ENCODE measurements at regions not wholly inside any gene's neighbourhood (a gene's known extent, or its start where the extent isn't known, plus 50 kb on each side); places are given as distances from the start of the nearest gene placed in this dataset.
"Not testable (repeated sequence)": the region's sequence is repeated elsewhere in the genome, so short reads cannot be mapped to it uniquely, and the experiment has no call there.

DNA sequence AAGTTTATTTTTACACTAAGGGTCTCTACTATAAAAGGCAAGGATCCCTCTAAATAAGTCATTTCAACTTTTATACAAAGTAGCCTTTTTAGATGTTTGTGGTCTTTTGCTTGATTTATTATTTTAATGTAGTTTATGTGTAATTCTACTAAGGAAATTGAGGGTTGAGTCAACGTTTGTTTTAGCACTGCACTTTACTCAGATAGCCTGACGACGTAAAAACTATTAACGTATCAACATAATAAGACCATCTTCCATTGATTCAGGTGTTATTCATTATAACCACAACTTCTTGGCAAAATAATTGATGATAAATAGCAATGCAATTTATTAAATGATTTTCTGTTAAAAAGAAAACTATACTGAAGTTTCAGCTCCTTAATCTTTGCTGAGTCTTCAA, 1103.6 kb upstream of the ACVR2A start:
- no peak for DNase-seq

- no peak for DNase-seq
Measured at GRCh38 chr2:146734821-146735190, 1110.0 kb upstream of the ACVR2A start.

- peak; percentile 7 to 47 (median 22) for DNase-seq
Measured at GRCh38 chr2:146734042-146734820, 1110.6 kb upstream of the ACVR2A start.

GRCh38 chr2:146730882-146731281, 1113.9 kb upstream of the ACVR2A start:
- no peak for DNase-seq

DNA sequence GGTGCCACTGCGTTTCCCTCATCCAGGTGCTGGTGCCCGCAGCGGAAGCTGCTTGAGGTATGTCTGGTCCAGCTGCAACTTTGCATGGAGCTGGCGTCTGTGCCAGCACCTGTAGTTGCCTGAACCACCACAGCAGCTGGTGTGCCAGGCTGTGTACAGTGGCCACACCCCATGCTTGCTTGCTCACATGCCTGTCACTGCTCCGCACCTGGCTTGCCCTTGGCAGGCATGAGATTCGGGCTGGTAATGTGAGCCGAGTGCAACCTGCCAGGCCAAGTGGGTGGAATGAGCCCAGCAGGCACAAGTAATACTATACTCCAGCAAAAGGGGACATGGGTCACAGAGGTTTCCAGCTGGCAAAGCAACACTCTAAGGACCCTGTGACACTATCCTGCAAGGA, 1123.3 kb upstream of the ACVR2A start:
- no peak for DNase-seq

GRCh38 chr2:146720170-146720569, 1124.7 kb upstream of the ACVR2A start:
- DNase-seq, result no peak

DNA sequence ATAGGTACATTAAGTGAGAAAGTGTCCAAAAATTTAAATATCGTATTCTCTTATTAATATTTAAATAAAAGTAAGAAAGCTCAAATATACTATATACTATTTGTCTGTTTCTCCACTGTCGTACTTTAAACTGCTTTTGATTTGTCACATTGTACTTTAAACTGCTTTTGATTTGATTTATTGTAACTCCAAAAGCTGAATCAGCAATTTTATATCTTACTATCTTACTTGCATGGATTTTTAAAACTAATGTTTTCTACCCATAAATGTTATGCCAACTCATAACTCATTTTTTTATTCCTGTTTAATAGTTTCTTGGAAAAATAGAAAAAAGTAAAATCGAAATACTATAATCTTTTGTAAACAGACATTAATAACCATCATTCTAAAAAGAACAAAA, 1128.2 kb upstream of the ACVR2A start:
- no peak for DNase-seq

DNA sequence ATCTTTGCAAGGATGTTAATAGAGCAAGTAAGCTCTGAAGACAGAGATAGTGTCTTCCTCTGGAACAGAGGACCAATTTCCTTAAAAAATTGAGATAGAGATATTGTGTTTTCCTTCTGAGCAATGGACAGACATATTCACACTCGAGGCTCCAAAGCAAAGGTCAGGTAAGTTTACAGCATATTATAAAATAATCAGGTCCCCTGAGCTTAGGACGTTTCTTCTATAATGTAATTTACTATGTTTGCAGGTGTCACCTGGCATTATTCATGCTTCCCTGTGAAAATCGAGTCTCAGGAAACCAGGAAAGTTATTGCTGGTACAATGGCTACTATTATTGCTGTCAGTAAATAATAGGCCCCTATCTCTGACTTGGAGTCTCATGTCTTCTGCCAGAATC, 1135.8 kb upstream of the ACVR2A start:
- no peak for DNase-seq

GRCh38 chr2:146701183-146701582, 1143.6 kb upstream of the ACVR2A start:
- DNase-seq, result no peak

DNA sequence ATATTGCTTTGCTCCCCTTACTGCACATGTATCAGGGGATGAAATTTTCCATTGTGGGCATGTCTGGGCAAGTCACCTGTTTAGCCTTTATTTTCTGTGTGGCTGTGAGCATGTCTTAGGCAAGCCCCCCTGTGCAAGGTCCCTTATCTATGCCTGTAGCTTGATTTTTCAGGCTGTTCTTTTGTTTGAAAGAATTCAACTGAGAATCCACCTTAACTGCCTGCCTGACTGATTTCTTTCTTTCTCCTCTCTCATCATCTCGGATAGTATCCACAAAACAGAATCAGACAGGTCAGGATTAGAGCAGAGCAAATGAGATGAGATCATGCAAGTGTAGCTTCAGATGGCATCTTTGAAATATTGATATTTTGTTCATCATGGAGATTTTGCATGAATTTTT, 1147.5 kb upstream of the ACVR2A start:
- no peak for DNase-seq

GRCh38 chr2:146696787-146697186, 1148.0 kb upstream of the ACVR2A start:
- DNase-seq, result not testable (repeated sequence)

- no peak for DNase-seq
Measured at GRCh38 chr2:146681991-146682390, 1162.8 kb upstream of the ACVR2A start.

DNA sequence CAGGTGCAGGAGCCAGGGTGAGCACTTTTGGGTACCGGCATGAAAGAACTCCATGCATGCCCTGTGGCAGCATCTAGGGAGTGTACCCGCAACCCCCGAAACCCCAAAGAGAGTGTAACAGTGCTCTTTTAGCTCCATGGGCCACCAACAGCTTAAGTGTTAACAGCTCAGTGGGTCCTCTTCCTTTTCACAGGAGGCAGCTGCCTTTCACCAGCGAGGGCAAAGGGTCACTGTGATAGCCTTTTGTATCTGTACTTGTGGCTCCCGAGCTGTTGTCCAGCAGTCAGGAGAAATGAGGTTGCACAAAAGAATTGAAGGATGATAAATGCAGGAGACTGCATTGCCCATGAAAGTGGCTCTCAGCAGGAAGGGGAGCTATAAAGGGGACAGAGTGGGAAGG, 1166.3 kb upstream of the ACVR2A start:
- no peak for DNase-seq

- no peak for DNase-seq
Measured at GRCh38 chr2:146677280-146677679, 1167.5 kb upstream of the ACVR2A start.

DNA sequence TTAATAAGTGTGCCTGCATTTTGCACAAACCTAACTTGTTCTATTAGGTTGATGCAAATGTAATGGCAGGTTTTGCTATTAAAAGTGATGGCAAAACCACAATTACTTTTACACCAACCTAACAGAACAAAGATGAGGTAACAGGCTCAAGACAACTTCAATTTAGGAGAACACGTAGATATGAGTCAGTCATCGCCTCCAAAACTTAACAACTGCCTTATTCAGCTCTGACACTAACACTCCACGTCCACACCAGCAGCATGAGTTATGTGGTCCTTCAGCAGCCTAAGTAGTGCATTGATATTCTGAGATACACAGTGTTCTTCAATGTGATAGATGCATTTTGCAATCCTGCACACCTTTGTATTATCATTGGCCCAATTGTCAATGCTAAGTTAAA, 1175.1 kb upstream of the ACVR2A start:
- no peak for DNase-seq

DNA sequence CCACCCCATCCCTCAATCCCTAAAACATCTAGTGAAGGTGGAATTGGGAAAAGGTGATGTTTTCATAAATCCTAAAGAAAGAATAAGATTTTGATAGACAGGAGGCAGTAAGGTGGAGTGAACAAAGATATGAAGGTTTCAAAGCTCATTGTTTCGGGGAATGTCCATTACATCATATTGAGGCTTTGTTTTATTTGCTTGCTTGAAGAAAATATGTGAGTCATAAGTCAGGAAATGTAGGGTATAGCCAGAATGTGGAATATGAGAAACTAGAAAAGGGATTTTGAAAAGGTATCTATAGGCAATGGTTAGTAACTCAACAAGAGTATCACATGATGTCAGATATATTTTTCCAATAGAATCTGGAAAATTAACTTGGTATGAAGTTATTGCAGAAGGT, 1178.5 kb upstream of the ACVR2A start:
- no peak for DNase-seq

DNA sequence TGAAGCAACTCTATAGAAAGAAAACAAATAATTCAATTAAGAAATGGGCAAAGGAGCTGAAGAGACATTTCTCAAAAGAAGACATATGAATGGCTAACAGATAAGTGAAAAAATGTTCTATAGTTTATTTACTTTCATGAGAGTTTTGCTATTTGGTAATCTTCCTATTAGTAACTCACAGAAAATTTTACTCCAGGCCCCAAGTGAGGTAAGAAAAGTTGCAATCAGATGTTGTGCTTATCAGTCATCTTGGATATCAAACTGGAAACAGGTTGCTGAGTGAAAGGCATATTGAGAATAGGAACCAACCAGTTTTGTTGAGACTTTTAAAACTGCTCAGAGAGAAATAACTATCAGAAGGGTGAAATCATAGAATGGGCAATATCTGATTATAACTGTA, 1179.0 kb upstream of the ACVR2A start:
- DNase-seq, result no peak

- DNase-seq, result peak; percentile 24 to 32 (median 24)
Measured at GRCh38 chr2:146661473-146662096, 1183.2 kb upstream of the ACVR2A start.

GRCh38 chr2:146659976-146660375, 1184.9 kb upstream of the ACVR2A start:
- no peak for DNase-seq

- no peak for DNase-seq
Measured at GRCh38 chr2:146652311-146652710, 1192.5 kb upstream of the ACVR2A start.

GRCh38 chr2:146651361-146651760, 1193.5 kb upstream of the ACVR2A start:
- DNase-seq, result no peak

GRCh38 chr2:146642066-146642465, 1202.8 kb upstream of the ACVR2A start:
- no peak for DNase-seq

DNA sequence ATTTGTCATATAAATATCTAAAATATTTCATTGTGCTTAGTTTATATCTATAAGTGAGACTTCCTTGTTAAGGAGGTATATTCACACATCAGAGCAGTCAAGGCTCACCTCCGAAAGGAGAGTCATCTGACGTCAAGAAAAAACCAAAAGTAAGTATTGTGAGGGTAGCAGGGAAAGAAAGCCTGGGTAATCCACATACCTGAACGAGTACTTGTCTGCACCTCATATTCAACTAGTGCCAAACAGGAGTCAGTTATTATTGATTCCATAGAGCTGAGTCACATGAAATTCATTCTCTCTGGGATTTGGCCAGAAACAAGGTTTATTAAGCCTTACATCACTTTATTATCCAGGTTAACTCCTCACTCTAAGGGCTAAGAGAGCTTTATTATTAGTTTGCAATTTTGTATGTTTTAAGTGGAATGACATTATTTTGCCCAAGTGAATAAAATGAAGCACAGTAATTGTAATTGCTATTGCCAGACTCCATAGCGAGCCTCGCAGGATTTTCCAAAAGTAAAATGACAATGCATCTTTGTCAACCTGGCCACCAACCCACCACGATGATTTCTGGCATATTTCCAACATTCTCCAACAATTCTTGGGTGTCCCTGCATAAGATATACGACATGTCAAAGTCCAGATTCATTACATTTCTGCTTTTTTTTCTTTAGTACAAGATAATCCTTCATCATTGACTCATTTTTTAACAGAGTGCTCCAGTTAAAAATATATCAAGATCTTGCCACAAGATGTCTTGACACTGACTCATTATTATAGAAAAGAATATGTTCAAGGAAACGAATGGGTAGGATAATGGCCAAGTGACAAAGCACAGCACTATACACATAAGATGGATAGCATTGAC, 1210.4 kb upstream of the ACVR2A start:
- no peak for DNase-seq

GRCh38 chr2:146633159-146633558, 1211.7 kb upstream of the ACVR2A start:
- DNase-seq, result no peak

Measured in suppressor macrophage treated with lipopolysaccharide for 1 hour (primary cell).